ENCODE measurements at regions not wholly inside any gene's neighbourhood (a gene's known extent, or its start where the extent isn't known, plus 50 kb on each side); places are given as distances from the start of the nearest gene placed in this dataset.

DNA sequence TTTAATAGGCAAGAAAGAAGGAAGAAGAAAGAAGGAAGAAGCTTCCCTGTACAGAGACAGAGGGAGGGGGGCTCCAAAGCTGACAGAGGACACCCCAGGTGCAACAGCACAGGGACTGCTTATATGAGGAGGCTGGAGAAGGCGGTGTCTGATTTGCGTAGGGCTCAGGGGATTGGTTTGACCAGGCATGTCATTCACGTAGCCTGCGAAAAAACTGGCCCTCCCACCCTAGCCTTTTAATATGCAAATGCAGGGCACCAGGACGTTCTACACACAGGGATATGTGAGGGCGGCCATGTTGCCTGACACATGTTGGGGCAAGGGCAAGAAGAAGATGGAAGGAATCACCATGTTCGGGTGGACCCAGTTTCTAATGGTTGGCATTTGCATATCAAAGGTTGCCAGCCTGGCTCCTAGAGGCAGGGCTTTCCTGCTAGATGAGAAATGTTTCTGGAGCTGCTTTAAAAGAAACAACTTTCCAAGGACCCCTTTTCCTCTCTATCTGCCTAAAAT, 305.4 kb upstream of the CDYL start:
- intact Hi-C loops (cut with DNase I) = no loop called here
- Histone ChIP-seq H3K27me3 (no peaks in the 10 kb centered on the region), H3K9me3 (no peaks in the 10 kb centered on the region), H3K4me3 (replicated peaks in 1 of 3) (no peak overlapping the region), H3K27ac (no peak overlapping the region), H3K4me1 (peaks cover 8 to 10% of the 10 kb centered on the region in 2 donors), H3K36me3 (no peaks in the 10 kb centered on the region)
- DNase-seq = no peak
- no peak for TF ChIP-seq POLR2A (IDR thresholded peaks at IDR 0.05)
- TF ChIP-seq, protein P1, sequence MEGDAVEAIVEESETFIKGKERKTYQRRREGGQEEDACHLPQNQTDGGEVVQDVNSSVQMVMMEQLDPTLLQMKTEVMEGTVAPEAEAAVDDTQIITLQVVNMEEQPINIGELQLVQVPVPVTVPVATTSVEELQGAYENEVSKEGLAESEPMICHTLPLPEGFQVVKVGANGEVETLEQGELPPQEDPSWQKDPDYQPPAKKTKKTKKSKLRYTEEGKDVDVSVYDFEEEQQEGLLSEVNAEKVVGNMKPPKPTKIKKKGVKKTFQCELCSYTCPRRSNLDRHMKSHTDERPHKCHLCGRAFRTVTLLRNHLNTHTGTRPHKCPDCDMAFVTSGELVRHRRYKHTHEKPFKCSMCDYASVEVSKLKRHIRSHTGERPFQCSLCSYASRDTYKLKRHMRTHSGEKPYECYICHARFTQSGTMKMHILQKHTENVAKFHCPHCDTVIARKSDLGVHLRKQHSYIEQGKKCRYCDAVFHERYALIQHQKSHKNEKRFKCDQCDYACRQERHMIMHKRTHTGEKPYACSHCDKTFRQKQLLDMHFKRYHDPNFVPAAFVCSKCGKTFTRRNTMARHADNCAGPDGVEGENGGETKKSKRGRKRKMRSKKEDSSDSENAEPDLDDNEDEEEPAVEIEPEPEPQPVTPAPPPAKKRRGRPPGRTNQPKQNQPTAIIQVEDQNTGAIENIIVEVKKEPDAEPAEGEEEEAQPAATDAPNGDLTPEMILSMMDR (IDR thresholded peaks at IDR 0.05) = no peak
- 68 to 90% methylated on average over 7 of the region's 7 CpGs for WGBS, 2 donors

DNA sequence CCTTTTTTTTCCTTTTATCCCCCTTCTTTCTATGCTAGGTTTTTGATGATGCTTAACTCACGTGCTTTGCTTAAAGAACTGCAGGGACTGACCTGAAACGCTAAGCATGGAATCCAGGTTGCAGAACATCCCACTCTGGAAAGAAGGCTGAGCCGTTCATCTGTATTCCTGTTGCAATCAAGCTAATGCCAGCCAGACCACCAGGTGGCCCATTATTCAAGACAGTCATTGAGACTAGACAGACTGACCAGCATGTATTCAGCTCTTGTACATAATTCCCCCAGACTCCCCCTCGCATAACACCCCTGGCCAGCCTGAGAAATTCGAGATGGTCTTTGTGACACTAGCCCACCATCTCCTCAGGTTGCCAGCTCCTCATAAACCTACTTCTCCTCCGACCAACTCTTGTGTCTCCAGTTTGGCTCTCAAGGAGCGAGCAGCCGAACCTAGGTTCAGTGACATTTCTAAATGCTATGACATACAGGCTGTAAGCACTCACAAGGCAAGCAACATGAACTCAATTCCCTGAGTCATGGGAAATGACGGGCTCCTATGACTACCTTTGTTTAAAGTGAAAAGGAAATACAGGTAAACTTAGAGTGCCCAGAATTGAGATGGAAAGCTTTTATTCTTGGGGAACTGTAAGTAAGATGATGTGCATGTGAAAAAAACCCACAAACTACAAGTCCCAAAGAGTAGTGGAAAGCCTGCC, 309.3 kb upstream of the CDYL start:
- H3K9me3 ChIP-seq = no peaks in the 10 kb centered on the region
- no peaks in the 10 kb centered on the region for H3K27me3 ChIP-seq
- H3K36me3 ChIP-seq = no peaks in the 10 kb centered on the region
- no peak for DNase-seq
- H3K27ac ChIP-seq = peak overlapping the region; percentile 17 to 57 (median 54)
- WGBS, 2 donors = 74 to 75% methylated on average over 9 of the region's 9 CpGs
- H3K4me1 ChIP-seq = peaks cover 12% of the 10 kb centered on the region in 2 donors
- TF ChIP-seq, protein P1 (IDR thresholded peaks at IDR 0.05) = peak in 1 of 6 experiments; percentile 12
- TF ChIP-seq POLR2A (IDR thresholded peaks at IDR 0.05) = no peak
- intact Hi-C loops (cut with DNase I) = no loop called here
- H3K4me3 ChIP-seq (replicated peaks in 1 of 3) = no peak overlapping the region

DNA sequence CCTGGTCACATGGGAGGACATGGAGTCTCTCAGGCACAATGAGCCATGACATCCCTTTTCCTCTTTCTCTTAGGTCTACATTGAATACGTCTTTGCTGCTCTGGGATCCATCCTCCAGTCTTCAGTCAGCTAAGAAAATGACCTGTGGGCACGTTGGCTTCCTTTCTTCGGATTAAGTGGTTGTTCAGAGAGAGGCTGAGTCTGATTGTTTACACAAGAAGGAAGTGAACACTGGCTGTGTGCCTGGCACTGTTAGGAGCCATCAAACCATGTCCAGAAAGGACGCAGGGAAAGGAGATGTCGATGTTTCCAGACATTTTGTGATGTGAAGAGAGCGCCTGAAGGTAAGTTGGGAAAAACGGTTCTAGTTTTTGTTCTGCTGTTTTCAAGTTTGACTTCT, 309.9 kb upstream of the CDYL start:
- TF ChIP-seq POLR2A (IDR thresholded peaks at IDR 0.05) = peak in 1 of 2 donors; percentile 6
- TF ChIP-seq, protein P1 (IDR thresholded peaks at IDR 0.05) = no peak

DNA sequence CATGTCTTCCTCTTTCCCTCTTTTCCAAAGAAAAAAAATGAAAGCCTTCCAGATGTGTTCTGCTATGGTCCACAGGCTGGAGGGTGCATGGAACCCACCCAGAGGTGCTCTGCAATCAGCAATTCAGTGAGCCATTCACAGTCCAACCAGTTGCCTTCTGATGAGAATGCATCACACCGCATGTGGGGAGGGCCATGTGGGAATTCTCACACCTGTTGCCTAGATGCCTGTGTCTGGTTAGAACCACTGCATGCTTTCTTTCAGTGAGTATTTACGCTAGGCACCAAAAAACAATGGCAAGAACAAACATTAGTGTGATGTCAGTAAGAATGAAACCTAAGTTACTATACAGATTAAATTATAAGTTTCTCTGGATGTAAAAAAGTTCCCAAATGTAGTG, 311.6 kb upstream of the CDYL start:
- Histone ChIP-seq H3K36me3 (no peaks in the 10 kb centered on the region), H3K27ac (no peak overlapping the region), H3K9me3 (no peaks in the 10 kb centered on the region), H3K27me3 (no peaks in the 10 kb centered on the region), H3K4me3 (replicated peaks in 1 of 3) (no peak overlapping the region), H3K4me1 (peaks cover 18 to 30% of the 10 kb centered on the region in 2 donors)
- WGBS, 2 donors = 94 to 97% methylated on average over 2 of the region's 2 CpGs
- intact Hi-C loops (cut with DNase I) = no loop called here
- TF ChIP-seq, protein P1 (IDR thresholded peaks at IDR 0.05) = no peak
- TF ChIP-seq POLR2A (IDR thresholded peaks at IDR 0.05) = no peak
- DNase-seq = no peak

More for the DNA sequence above, 309.9 kb upstream of the CDYL start:
- peak; percentile 95 to 96 for DNase-seq
- Histone ChIP-seq H3K9me3 (no peaks in the 10 kb centered on the region), H3K4me3 (replicated peaks in 1 of 3) (no peak overlapping the region), H3K27me3 (no peaks in the 10 kb centered on the region), H3K4me1 (peaks cover 12 to 14% of the 10 kb centered on the region in 2 donors), H3K36me3 (no peaks in the 10 kb centered on the region), H3K27ac (peak overlapping the region; percentile 17 to 57 (median 54))
- intact Hi-C loops (cut with DNase I) = no loop called here
- WGBS, 2 donors = 16 to 22% methylated on average over 7 of the region's 7 CpGs

DNA sequence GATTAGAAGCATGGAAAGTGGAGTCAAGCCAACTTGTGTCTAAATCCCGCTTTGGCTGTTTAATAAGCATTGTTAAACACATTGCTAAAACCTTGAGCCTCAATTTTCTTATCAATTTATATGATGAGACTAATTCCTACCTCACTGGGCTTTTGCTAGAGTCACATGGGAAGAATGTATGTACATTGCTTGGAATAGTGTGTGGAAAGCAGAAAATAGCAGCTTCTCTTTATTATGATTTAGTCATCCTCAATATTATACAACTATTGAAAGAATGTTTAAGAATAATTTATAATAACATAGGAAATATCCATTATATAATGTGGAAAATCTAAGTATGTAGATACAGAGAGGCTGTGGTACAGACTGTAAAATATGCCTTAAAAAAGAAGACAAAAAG, 313.0 kb upstream of the CDYL start:
- intact Hi-C loops (cut with DNase I) = no loop called here
- H3K27ac ChIP-seq = no peak overlapping the region
- no peaks in the 10 kb centered on the region for H3K9me3 ChIP-seq
- no peak for TF ChIP-seq POLR2A (IDR thresholded peaks at IDR 0.05)
- TF ChIP-seq, protein P1 (IDR thresholded peaks at IDR 0.05) = no peak
- WGBS, 2 donors = 85 to 86% methylated on average over 1 of the region's 1 CpG
- DNase-seq = no peak
- no peaks in the 10 kb centered on the region for H3K36me3 ChIP-seq
- H3K4me1 ChIP-seq = peaks cover 18 to 31% of the 10 kb centered on the region in 2 donors
- no peaks in the 10 kb centered on the region for H3K27me3 ChIP-seq
- H3K4me3 ChIP-seq (replicated peaks in 1 of 3) = no peak overlapping the region
